ENCODE measurements at regions not wholly inside any gene's neighbourhood (a gene's known extent, or its start where the extent isn't known, plus 50 kb on each side); places are given as distances from the start of the nearest gene placed in this dataset.

DNA sequence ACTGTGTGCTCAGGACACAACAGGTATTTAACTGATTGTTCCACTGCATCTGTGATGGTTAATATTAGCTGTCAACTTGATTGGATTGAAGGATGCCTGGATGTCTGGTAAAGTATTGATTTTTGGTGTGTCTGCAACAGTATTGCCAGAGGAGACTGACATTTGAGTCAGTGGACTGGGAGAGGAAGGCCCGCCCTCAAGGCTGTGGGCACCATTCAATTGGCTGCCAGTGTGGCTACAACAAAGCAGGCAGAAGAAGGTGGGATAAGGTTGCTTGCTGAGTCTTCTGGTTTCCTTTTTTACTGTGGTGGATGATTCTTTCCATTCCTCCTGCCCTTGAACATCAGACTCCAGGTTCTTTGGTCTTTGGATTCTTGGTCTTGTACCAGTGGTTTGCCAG, 137.1 kb upstream of the FAM13C start:
- TF ChIP-seq CTCF (IDR thresholded peaks at IDR 0.05) (no peak), POLR2AphosphoS5 (IDR thresholded peaks at IDR 0.05; ENCODE audit: insufficient read depth in 1 of 2, low read depth in 1 of 2) (no peak)

All from vagina (tissue), 2 donors.